ENCODE measurements at regions not wholly inside any gene's neighbourhood (a gene's known extent, or its start where the extent isn't known, plus 50 kb on each side); places are given as distances from the start of the nearest gene placed in this dataset.

- Histone ChIP-seq H3K4me2 (ENCODE audit: extremely low read depth, insufficient read depth, low read length) (no peak overlapping the region), H3K27ac (ENCODE audit: insufficient read depth, low read length) (no peak overlapping the region), H3K36me3 (ENCODE audit: control insufficient read depth, insufficient read depth, low read length) (no peaks in the 10 kb centered on the region), H4K20me1 (ENCODE audit: control insufficient read depth, extremely low read depth, insufficient read depth, low read length) (no peaks in the 10 kb centered on the region), H3K27me3 (ENCODE audit: control insufficient read depth, insufficient read depth, low read length) (no peaks in the 10 kb centered on the region), H3K4me1 (ENCODE audit: control insufficient read depth, extremely low read depth, insufficient read depth, low read length) (no peaks in the 10 kb centered on the region), H2AFZ (ENCODE audit: low read length) (no peak overlapping the region), H3K9me3 (ENCODE audit: control insufficient read depth, insufficient read depth, low read depth, low read length) (no peaks in the 10 kb centered on the region), H3K9ac (ENCODE audit: insufficient read depth, low read length) (no peak overlapping the region), H3K4me3 (replicated peaks in 1 of 4; ENCODE audit: control extremely low read depth in 1 of 4, insufficient read depth in 1 of 4, low read depth in 3 of 4, low read length in 4 of 4) (no peak overlapping the region), H3K79me2 (ENCODE audit: control insufficient read depth, insufficient read depth, low read length) (no peaks in the 10 kb centered on the region)
- DNase-seq (ENCODE audit: low read depth in 2 of 2) = peak in 1 of 2 donors; percentile 7
- TF ChIP-seq, protein P1, sequence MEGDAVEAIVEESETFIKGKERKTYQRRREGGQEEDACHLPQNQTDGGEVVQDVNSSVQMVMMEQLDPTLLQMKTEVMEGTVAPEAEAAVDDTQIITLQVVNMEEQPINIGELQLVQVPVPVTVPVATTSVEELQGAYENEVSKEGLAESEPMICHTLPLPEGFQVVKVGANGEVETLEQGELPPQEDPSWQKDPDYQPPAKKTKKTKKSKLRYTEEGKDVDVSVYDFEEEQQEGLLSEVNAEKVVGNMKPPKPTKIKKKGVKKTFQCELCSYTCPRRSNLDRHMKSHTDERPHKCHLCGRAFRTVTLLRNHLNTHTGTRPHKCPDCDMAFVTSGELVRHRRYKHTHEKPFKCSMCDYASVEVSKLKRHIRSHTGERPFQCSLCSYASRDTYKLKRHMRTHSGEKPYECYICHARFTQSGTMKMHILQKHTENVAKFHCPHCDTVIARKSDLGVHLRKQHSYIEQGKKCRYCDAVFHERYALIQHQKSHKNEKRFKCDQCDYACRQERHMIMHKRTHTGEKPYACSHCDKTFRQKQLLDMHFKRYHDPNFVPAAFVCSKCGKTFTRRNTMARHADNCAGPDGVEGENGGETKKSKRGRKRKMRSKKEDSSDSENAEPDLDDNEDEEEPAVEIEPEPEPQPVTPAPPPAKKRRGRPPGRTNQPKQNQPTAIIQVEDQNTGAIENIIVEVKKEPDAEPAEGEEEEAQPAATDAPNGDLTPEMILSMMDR (conservative IDR thresholded peaks at IDR 0.05 in 1 of 2, IDR thresholded peaks at IDR 0.05 in 1 of 2; ENCODE audit: low read depth in 1 of 2, low read length in 2 of 2) = no peak
- no peak for TF ChIP-seq EZH2 (IDR thresholded peaks at IDR 0.05; ENCODE audit: low read length, missing control alignments)
These were observed 330.9 kb downstream of the CXXC4 start for GRCh38 chr4:104163820-104164219.

DNA sequence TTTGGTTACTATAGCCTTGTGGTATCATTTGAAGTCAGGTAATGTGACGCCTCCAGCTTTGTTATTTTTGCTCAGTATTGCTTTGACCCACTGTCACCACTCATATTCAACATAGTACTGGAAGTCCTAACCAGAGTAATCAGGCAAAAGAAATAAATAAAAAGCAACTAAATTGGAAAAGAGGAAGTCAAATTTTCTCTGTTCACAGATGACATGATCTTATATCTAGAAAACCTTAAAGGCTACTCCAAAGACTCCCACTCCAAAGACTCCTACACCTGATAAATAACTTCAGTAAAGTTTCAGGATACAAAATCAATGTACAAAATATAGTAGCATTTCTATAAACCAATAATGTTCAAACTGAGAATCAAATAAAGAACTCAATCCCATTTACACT is 348.6 kb downstream of the CXXC4 start:
- H4K20me1 ChIP-seq (ENCODE audit: control insufficient read depth, extremely low read depth, insufficient read depth, low read length) = no peaks in the 10 kb centered on the region
- H3K4me2 ChIP-seq (ENCODE audit: extremely low read depth, insufficient read depth, low read length) = no peak overlapping the region
- no peaks in the 10 kb centered on the region for H3K4me1 ChIP-seq (ENCODE audit: control insufficient read depth, extremely low read depth, insufficient read depth, low read length)
- H3K4me3 ChIP-seq (replicated peaks in 1 of 4; ENCODE audit: control extremely low read depth in 1 of 4, insufficient read depth in 1 of 4, low read depth in 3 of 4, low read length in 4 of 4) = no peak overlapping the region
- H3K27me3 ChIP-seq (ENCODE audit: control insufficient read depth, insufficient read depth, low read length) = no peaks in the 10 kb centered on the region
- no peaks in the 10 kb centered on the region for H3K9me3 ChIP-seq (ENCODE audit: control insufficient read depth, insufficient read depth, low read depth, low read length)
- TF ChIP-seq, protein P1 (conservative IDR thresholded peaks at IDR 0.05 in 1 of 2, IDR thresholded peaks at IDR 0.05 in 1 of 2; ENCODE audit: low read depth in 1 of 2, low read length in 2 of 2) = no peak
- no peak for TF ChIP-seq EZH2 (IDR thresholded peaks at IDR 0.05; ENCODE audit: low read length, missing control alignments)
- H3K27ac ChIP-seq (ENCODE audit: insufficient read depth, low read length) = no peak overlapping the region
- H2AFZ ChIP-seq (ENCODE audit: low read length) = no peak overlapping the region
- H3K36me3 ChIP-seq (ENCODE audit: control insufficient read depth, insufficient read depth, low read length) = no peaks in the 10 kb centered on the region
- H3K9ac ChIP-seq (ENCODE audit: insufficient read depth, low read length) = no peak overlapping the region
- no peaks in the 10 kb centered on the region for H3K79me2 ChIP-seq (ENCODE audit: control insufficient read depth, insufficient read depth, low read length)
- DNase-seq (ENCODE audit: low read depth in 2 of 2) = no peak

DNA sequence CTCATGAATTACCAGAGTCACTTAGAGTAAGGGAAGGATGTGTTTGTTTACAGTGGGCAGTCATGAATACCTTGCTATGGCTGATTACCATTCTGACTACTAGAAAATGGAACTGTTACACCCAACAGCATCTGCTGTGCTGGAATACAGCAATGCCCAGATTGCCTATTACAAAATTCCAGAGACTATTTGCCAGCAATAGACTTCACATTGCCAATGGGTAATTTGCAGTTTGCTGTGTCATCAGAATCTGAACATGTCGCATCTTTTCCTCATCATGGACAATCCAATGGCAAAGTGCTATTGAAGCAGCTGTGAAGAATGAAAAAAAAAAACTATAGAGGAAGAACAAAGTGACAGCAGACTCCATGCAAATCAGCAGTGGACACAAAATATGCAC is 356.6 kb downstream of the CXXC4 start:
- TF ChIP-seq EZH2 (IDR thresholded peaks at IDR 0.05; ENCODE audit: low read length, missing control alignments) = no peak
- TF ChIP-seq, protein P1 (conservative IDR thresholded peaks at IDR 0.05 in 1 of 2, IDR thresholded peaks at IDR 0.05 in 1 of 2; ENCODE audit: low read depth in 1 of 2, low read length in 2 of 2) = no peak
- H3K4me2 ChIP-seq (ENCODE audit: extremely low read depth, insufficient read depth, low read length) = no peak overlapping the region
- no peak overlapping the region for H3K9ac ChIP-seq (ENCODE audit: insufficient read depth, low read length)

More for the DNA sequence above, 356.6 kb downstream of the CXXC4 start:
- H3K4me1 ChIP-seq (ENCODE audit: control insufficient read depth, extremely low read depth, insufficient read depth, low read length) = no peaks in the 10 kb centered on the region
- H3K4me3 ChIP-seq (replicated peaks in 1 of 4; ENCODE audit: control extremely low read depth in 1 of 4, insufficient read depth in 1 of 4, low read depth in 3 of 4, low read length in 4 of 4) = no peak overlapping the region
- H3K27me3 ChIP-seq (ENCODE audit: control insufficient read depth, insufficient read depth, low read length) = no peaks in the 10 kb centered on the region
- H3K27ac ChIP-seq (ENCODE audit: insufficient read depth, low read length) = no peak overlapping the region
- no peak overlapping the region for H2AFZ ChIP-seq (ENCODE audit: low read length)
- H4K20me1 ChIP-seq (ENCODE audit: control insufficient read depth, extremely low read depth, insufficient read depth, low read length) = no peaks in the 10 kb centered on the region
- H3K79me2 ChIP-seq (ENCODE audit: control insufficient read depth, insufficient read depth, low read length) = no peaks in the 10 kb centered on the region
- no peaks in the 10 kb centered on the region for H3K9me3 ChIP-seq (ENCODE audit: control insufficient read depth, insufficient read depth, low read depth, low read length)
- DNase-seq (ENCODE audit: low read depth in 2 of 2) = no peak
- H3K36me3 ChIP-seq (ENCODE audit: control insufficient read depth, insufficient read depth, low read length) = no peaks in the 10 kb centered on the region
